Endothelial cell of umbilical vein (primary cell): ENCODE measurements at regions not wholly inside any gene's neighbourhood (a gene's known extent, or its start where the extent isn't known, plus 50 kb on each side); places are given as distances from the start of the nearest gene placed in this dataset.

ENCODE experiments used
- BruUV-seq: library from RNA; stranded (reverse); fragments of 400-500 nt; replicated peaks from 2 replicates; lab custom pipeline; 2021; lab: Mats Ljungman, UMichigan
- CTCF ChIA-PET: fragments of 300-600, 350-600 bp; sonication (Branson Sonifier 250); formaldehyde crosslinking; loops from one replicate; lab custom pipeline; 2021; ENCODE audit warnings: antibody characterized with exemption, inconsistent platforms; lab: Charles Lee
- POLR2A ChIA-PET: fragments of 300-600, 350-600 bp; sonication (Branson Sonifier 250); formaldehyde crosslinking; loops from one replicate; lab custom pipeline; 2021; ENCODE audit warnings: antibody characterized with exemption, inconsistent platforms; lab: Charles Lee
- DNase-seq: peaks from one replicate; pipeline ENCODE4 v3.0.0-alpha.2; 2011; ENCODE audit warnings: low read depth, low spot score
- FAIRE-seq: peaks from 2 replicates; lab custom pipeline; 2011; peaks lifted over from hg19 to GRCh38; lab: Jason Lieb, UNC
- H2AFZ ChIP-seq: 2 replicates; pipeline ENCODE4 v1.6.0; 2012; ENCODE audit warnings: low read depth, low read length, control low read depth, inconsistent platforms
- H3K27ac ChIP-seq: 2 replicates; pipeline ENCODE4 v1.5.1; 2011; ENCODE audit warnings: low read depth, mild to moderate bottlenecking, control low read depth, low read length, moderate library complexity; ENCODE audit not compliant: insufficient read depth
- H3K27me3 ChIP-seq, 2 experiments: 2 replicates each; pipeline versions ENCODE4 v1.6.0 to v1.6.1; 2011; ENCODE audit warnings: low read length in 2 of 2, mixed read lengths in 1 of 2; ENCODE audit not compliant: control insufficient read depth in 2 of 2, insufficient read depth in 2 of 2
- H3K36me3 ChIP-seq, 2 experiments: 2 replicates in 1 of 2; 3 replicates in 1 of 2; pipeline ENCODE4 v1.5.1; 2011; ENCODE audit warnings: low read length in 2 of 2, mild to moderate bottlenecking in 1 of 2, moderate library complexity in 1 of 2; ENCODE audit not compliant: control insufficient read depth in 2 of 2, insufficient read depth in 2 of 2; ENCODE audit errors: extremely low read depth in 1 of 2
- H3K4me1 ChIP-seq: 3 replicates; pipeline ENCODE4 v1.5.1; 2011; ENCODE audit warnings: mild to moderate bottlenecking, low read length; ENCODE audit not compliant: control insufficient read depth, insufficient read depth; ENCODE audit errors: extremely low read depth
- H3K4me2 ChIP-seq: 2 replicates; pipeline ENCODE4 v1.6.1; 2011; ENCODE audit warnings: low read length, control low read depth, mixed read lengths; ENCODE audit not compliant: insufficient read depth
- H3K4me3 ChIP-seq, 3 experiments: fragments of 200-600 bp in 1 of 3; sonication (generic), shearing (Covaris generic) in 1 of 3; replicated peaks in 1 of 3; 2 replicates each; pipeline ENCODE4 v1.5.1; 2011 to 2016; ENCODE audit warnings: control low read depth in 3 of 3, low read length in 3 of 3, mild to moderate bottlenecking in 2 of 3, inconsistent platforms in 1 of 3, low read depth in 1 of 3, moderate library complexity in 1 of 3; ENCODE audit not compliant: insufficient read depth in 1 of 3
- H3K79me2 ChIP-seq: 2 replicates; pipeline ENCODE4 v1.6.0; 2012; ENCODE audit warnings: low read length, inconsistent platforms; ENCODE audit not compliant: control insufficient read depth, insufficient read depth
- H3K9ac ChIP-seq: replicated peaks from 2 replicates; pipeline ENCODE3; 2011; ENCODE audit warnings: low read length, control low read depth; ENCODE audit not compliant: insufficient read depth; ENCODE audit errors: extremely low read depth
- H3K9me1 ChIP-seq: replicated peaks from 3 replicates; pipeline ENCODE4 v1.6.0; 2011; ENCODE audit warnings: mild to moderate bottlenecking, low read length; ENCODE audit not compliant: control insufficient read depth, insufficient read depth; ENCODE audit errors: extremely low read depth
- H3K9me3 ChIP-seq: replicated peaks from 2 replicates; pipeline ENCODE4 v1.5.1; 2012; ENCODE audit warnings: low read length, inconsistent platforms; ENCODE audit not compliant: control insufficient read depth, insufficient read depth
- H4K20me1 ChIP-seq: replicated peaks from 2 replicates; pipeline ENCODE3; 2011; ENCODE audit warnings: mild to moderate bottlenecking, low read length; ENCODE audit not compliant: control insufficient read depth, insufficient read depth; ENCODE audit errors: extremely low read depth
- FOS ChIP-seq: IDR thresholded peaks from 2 replicates; pipeline ENCODE4 v1.6.1; 2011; ENCODE audit warnings: mild to moderate bottlenecking, low read length, moderate library complexity, borderline replicate concordance; ENCODE audit not compliant: insufficient read depth
- GATA2 ChIP-seq: IDR thresholded peaks from 2 replicates; pipeline ENCODE4 v1.7.0; 2011; ENCODE audit warnings: low read depth, mild to moderate bottlenecking, moderate library complexity, mixed read lengths, low read length; ENCODE audit not compliant: insufficient read length, insufficient read depth
- JUN ChIP-seq: IDR thresholded peaks from 2 replicates; pipeline ENCODE4 v1.6.1; 2011; ENCODE audit warnings: borderline replicate concordance, low read depth; ENCODE audit not compliant: insufficient read length, insufficient read depth
- MAX ChIP-seq: IDR thresholded peaks from 2 replicates; pipeline ENCODE4 v1.6.1; 2011; ENCODE audit not compliant: insufficient read depth, insufficient read length
- POLR2A ChIP-seq: IDR thresholded peaks from 2 replicates; pipeline ENCODE4 v1.6.1; 2012; ENCODE audit warnings: low read depth, mild to moderate bottlenecking, control low read depth, low read length
- POLR2AphosphoS5 ChIP-seq: IDR thresholded peaks from 2 replicates; pipeline ENCODE4 v1.6.1; 2012; ENCODE audit warnings: low read depth, mild to moderate bottlenecking, control low read depth, low read length, moderate library complexity; ENCODE audit not compliant: insufficient read depth
- dilution Hi-C: fragments of 300-500 bp; cut with MboI; formaldehyde crosslinking; loops from one replicate; pipeline ENCODE4 v1.15.0; 2019; ENCODE audit warnings: low sequenced_read_pairs; ENCODE audit not compliant: extremely low pct_ligation_motif_present
- intact Hi-C: fragments of 100-400 bp; cut with micrococcal nuclease; formaldehyde crosslinking; loops from one replicate; pipeline ENCODE4 v1.10.0; 2022
- TF ChIP-seq, protein P1 (sequence below), 2 donors: IDR thresholded peaks; 1 replicate in 1 of 2; 2 replicates in 1 of 2; pipeline ENCODE4 v1.5.1; 2011; ENCODE audit warnings: low read length in 2 of 2, mild to moderate bottlenecking in 2 of 2, moderate library complexity in 2 of 2, control low read depth in 1 of 2, inconsistent platforms in 1 of 2, low read depth in 1 of 2; ENCODE audit not compliant: insufficient read depth in 1 of 2; ENCODE audit errors: extremely low read depth in 1 of 2

DNA sequence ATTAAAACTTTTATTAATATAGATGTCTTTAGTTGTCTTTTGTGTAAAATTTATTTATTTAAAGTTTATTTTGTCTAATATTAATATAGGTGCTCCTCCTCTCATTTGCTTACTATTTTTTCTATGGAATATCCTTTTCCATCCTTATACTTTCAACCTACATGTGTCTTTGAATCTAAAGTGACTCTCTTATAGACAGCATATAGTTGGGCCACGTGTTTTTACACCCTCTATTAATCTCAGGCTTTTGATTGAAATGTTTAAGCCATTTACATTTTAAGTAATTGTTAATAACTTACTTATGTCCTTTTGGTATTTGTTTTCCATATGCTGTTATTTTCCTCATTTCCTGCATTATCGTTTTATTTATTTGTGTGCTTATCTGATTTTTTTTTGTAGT, 74.4 kb upstream of the LRFN5 start:
- no peak for FAIRE-seq
- Histone ChIP-seq H3K79me2 (no peaks in the 10 kb centered on the region), H3K4me2 (no peak overlapping the region), H3K9ac (no peak overlapping the region), H3K36me3 (no peaks in the 10 kb centered on the region), H3K4me1 (no peaks in the 10 kb centered on the region), H4K20me1 (no peaks in the 10 kb centered on the region), H3K9me1 (no peaks in the 10 kb centered on the region), H2AFZ (no peak overlapping the region), H3K4me3 (no peak overlapping the region), H3K27ac (no peak overlapping the region), H3K27me3 (no peaks in the 10 kb centered on the region), H3K9me3 (no peaks in the 10 kb centered on the region)
- TF ChIP-seq POLR2A (no peak), JUN (no peak), MAX (no peak), POLR2AphosphoS5 (no peak), GATA2 (no peak), FOS (no peak)
- TF ChIP-seq, protein P1, sequence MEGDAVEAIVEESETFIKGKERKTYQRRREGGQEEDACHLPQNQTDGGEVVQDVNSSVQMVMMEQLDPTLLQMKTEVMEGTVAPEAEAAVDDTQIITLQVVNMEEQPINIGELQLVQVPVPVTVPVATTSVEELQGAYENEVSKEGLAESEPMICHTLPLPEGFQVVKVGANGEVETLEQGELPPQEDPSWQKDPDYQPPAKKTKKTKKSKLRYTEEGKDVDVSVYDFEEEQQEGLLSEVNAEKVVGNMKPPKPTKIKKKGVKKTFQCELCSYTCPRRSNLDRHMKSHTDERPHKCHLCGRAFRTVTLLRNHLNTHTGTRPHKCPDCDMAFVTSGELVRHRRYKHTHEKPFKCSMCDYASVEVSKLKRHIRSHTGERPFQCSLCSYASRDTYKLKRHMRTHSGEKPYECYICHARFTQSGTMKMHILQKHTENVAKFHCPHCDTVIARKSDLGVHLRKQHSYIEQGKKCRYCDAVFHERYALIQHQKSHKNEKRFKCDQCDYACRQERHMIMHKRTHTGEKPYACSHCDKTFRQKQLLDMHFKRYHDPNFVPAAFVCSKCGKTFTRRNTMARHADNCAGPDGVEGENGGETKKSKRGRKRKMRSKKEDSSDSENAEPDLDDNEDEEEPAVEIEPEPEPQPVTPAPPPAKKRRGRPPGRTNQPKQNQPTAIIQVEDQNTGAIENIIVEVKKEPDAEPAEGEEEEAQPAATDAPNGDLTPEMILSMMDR (IDR thresholded peaks at IDR 0.05; ENCODE audit: extremely low read depth in 1 of 2, insufficient read depth in 1 of 2, low read depth in 1 of 2, low read length in 2 of 2) = no peak
- intact Hi-C loops (no loop called here), dilution Hi-C loops (no loop called here)
- ChIA-PET CTCF (no interaction called here), POLR2A (no interaction called here)
- BruUV-seq = no TSS peak
- DNase-seq = no peak
